HG02973 (cell line): ENCODE measurements at regions not wholly inside any gene's neighbourhood (a gene's known extent, or its start where the extent isn't known, plus 50 kb on each side); places are given as distances from the start of the nearest gene placed in this dataset.

Experiments used
- ATAC-seq: cut with Tn5 transposase; IDR thresholded peaks from one replicate; pipeline ENCODE4 v1.9.1; 2021; ENCODE audit warnings: moderate library complexity; ENCODE audit not compliant: unreplicated experiment

GRCh38 chr22:48602805-48603518 lies 1224.7 kb downstream of the BRD1 start:
- ATAC-seq: no peak

DNA sequence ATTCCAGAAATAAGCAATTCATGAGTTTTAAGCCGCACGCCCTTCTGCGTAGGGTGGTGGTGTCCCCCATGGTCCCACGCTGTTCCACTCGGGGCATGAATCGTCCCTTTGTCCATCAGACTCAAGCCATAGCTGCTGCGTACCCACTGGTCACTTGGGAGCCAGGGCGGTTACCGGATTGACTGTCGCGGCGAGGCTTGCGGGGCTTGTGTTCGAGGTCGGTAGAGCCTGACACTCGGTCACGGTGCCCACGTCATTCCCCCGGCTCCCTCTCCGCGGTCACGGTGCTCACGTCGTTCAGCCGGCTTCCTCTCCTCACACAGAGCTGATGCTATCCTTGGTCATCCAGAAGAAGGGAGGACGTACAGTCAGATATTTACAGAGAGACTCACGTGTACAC lies 1227.0 kb downstream of the BRD1 start:
- no peak for ATAC-seq

- ATAC-seq: no peak
Measured at GRCh38 chr22:48600171-48600570, 1227.5 kb downstream of the BRD1 start.

DNA sequence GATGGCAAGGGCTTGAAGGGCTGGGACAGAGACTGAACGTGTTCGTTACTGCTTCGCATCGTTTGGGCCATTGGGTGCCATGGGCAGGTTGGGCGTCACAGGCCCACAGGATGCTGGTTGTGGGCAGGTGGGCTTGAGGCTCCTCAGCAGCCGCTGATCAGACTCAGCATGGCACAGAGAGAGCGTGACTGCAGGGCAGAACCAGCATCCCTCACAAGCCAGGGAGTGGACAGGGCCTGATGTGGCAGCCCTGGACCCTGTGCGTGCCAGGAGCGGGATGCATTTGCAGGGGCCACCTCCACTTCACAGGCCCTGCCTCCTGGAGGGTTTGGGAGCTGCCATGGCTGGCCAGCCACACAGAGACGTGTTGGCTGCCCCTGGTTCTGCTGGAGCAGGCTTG lies 1228.3 kb downstream of the BRD1 start:
- no peak for ATAC-seq

DNA sequence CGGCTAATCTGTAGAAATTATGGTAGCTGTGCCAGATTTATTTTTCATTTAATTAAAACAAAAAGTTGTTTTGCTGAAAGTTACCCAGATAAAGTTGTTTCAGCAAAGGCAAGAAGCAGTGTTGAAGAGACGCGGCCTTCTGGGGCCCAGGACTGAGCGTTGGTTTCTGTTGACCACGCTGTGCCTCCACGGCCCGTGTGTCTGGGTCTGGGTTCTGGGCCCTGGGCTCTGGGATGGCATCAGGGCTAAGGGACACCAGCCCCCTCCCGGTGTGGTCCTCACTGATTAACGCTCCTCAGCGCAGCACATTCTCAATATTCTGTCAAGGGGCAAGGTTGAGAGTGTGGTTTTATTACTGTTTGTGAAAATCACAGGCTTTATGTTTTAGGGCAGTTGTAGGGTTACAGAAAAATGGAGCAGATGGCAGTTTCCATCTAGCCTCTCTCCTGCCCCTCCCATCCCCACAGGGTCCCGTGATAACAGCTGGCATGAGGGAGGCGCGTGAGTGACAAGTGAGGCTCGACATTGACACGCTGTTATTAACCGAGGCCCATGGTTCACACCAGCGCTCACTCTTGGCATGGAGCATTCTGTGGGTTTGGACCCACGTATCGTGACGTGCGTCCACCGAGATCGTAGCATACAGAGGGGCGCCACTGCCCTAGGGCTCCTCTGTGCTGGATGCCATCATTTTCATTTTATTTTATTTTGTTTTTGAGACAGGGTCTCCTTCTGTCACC lies 1231.4 kb downstream of the BRD1 start:
- no peak for ATAC-seq

- no peak for ATAC-seq
Measured at GRCh38 chr22:48595511-48595905, 1232.2 kb downstream of the BRD1 start.

DNA sequence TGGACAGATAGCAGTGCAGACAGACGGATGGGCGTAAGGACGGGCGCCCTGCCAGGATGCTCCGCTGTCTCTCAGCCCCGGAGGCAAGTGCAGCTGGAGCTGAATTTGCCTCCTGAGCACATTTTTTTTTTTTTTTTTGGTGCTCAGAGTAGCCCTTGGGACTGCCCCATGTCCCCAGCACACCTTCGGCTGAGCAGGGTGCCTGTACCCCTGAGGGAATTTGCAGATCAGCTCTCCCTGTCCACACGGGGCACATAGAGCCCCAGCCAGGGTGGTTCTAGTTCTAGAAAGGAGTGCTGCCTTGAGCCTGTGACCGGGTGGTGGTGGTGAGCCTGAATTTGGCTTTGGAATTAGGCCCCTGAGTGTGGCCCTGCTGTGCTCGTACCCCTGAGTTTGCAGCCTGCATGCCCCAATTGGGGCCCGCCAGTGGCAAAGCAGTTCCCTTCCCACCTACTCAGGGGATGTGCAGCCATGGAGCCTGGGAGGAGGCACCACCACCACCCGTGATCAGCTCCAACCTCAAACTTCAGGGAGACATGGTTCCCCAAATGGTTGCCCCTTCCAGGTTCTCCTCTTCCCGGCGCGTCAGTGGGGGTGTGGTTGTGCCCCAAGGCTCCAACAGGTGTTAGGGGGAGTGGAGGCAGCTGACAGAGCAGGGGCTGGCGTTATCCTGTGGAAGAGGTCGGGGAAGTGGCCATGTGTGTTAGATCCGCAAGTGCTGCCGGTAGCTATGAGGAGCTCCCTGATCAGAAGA lies 1232.7 kb downstream of the BRD1 start:
- ATAC-seq: no peak

DNA sequence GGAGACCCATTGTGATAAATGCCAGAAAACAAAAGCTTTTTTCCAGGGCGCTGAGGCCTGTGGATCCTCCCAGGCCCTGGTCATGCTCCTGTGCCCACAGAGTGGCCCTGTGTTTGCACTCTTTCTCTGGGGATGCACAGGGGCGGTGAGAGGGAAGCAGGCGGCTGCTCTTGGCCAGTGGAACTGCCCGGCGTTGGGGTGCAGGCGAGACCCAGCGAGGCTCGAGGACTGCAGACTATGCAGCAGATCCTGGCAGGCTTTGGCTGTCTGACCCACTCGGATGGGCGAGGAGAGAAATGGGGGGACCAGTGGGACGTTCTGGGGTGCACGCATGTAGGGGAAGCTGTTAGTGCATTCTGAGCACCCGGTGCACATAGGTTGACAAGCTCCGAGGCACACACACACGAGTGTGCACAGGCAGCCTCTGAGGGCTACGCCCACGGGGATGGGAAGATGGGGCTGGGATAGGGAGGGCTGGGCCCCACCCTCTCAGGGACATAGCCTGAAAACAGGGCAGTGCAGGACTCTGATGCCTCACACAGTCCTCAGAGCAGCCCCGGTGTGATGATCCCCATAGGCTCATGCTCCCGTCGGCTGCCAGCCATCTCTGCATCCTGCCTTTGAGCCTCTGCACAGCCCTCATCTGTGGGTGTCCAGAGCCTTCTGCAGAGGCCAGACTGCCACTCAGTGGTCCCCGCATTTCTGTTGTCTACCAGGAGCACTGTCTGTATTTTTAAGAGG lies 1233.5 kb downstream of the BRD1 start:
- ATAC-seq: no peak

DNA sequence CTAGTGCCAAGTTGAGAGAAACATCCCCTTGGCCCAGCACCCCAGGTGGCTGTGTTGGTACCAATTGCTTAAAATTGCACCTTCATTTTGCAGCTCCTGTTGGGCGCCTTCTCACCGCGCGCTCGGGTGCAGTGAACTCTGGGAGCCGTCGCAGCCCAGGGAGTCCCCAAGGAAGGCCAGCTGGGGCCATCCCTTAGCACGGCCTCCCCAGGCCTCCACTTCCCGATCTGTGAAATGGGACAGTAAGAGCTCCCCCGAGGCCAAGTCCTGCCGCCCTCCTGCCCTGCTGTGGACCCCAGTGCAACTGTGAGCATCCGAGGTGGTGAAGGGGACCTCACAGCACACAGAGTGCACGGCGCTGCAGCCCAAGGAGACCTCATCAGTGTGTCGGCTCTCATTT lies 1234.1 kb downstream of the BRD1 start:
- ATAC-seq: no peak

DNA sequence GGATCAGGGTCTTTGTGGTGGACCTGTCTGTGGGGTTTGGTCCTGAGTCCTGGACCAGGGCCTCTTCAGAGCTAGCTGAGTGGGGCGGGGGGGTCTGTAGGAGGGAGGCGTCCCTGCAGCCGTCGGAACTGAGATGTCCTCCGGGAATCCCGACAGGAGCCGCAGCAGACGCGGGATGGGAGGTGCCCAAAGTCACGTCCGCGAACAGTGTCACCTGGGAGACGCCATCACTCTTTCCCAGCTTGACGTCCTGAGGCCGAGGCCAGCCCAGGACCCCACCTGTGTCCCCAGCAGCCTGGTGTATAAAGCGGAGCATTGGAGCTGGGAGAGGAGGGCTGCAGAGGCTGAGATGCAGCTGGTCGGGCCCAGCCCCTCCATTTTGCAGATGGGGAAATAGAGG lies 1234.7 kb downstream of the BRD1 start:
- ATAC-seq: no peak

DNA sequence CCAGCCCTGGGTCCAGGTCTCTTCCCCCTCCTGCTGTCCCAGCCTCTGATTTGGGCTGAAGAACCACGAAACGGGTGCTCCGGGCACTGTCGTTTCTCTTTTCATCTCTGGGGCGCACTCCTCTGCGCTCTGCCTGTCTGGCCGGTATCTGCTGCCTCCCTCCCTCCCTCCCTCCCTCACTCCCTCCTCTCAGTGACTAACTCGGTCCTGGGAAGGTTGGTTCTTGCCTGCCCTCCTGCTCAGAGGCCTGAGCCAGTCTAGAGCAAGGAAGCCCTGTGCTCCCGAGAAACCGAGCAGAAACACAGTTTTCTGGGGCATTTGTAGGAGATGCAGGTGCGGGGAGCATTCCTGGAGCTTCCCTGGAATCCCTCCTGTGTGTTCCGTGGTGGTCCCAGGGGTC lies 1235.2 kb downstream of the BRD1 start:
- no peak for ATAC-seq

GRCh38 chr22:48592066-48592345 lies 1235.7 kb downstream of the BRD1 start:
- ATAC-seq: no peak

DNA sequence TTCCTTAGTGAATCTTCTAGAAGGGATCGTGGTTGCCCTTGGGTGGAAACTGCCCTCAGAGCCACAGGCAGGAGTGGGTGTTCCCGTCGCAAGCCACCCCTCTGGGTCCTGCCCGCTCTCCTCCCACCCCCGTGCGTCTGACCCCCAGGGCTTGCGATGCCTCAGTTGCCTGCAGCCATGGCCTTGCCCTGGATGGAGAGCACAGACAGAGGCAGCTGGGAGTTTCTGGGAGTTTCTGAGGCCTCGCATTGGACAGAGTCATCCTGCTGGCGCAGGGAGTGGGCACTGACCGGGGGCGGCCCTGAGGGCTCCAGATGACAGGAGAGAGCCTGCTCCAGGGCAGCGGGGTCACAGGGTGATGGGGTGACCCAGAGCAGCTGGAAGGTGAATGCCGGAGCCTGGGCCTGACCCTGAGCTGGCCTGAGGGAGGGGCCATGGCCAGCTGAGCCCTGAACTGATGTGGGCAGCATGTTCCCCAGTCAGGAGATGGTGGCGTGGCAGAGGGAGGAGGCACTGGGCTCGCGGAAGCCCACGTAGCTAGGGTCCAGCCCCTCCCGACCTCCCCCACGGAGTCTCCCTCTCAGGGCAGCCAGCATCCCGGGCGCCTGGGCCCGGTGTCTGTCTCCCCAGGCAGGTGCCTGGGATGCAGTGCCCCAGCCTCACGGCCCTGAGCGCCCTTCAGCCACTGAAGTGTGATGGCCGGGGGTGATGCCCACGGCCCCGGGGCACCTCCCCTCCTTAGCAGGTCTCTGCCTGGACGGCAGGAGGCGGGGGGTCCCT lies 1236.2 kb downstream of the BRD1 start:
- no peak for ATAC-seq

GRCh38 chr22:48589901-48590300 lies 1237.8 kb downstream of the BRD1 start:
- ATAC-seq: no peak

DNA sequence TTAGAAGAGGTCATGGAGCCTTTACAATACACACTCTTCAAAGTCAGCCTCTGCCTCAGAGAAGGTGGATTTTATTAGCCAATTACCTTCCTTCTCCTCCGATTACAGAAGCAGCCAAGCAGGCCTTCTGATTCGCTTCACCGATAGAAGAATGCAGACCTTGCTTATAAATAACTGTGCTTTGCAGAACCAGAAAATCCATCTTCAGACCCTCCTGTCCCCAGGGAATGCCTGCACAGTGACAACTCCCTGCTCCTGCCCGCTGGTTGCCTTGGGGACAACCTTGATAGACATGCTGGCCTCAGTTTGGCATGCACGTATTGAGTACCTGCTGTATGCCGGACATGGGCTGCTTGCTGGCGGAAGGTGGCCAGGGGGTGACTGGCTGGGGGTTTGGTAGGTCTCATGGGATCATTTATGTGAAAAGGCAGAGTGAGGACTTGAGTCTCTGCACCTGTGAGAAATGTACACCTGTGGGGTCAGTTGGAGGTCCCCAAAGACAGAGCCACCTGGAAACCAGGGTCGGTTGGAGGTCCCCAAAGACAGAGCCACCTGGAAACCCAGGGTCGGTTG lies 1238.7 kb downstream of the BRD1 start:
- ATAC-seq: no peak

GRCh38 chr22:48588151-48588877 lies 1239.4 kb downstream of the BRD1 start:
- ATAC-seq: no peak

GRCh38 chr22:48587236-48587865 lies 1240.3 kb downstream of the BRD1 start:
- ATAC-seq: no peak

- no peak for ATAC-seq
Measured at GRCh38 chr22:48586799-48587185, 1240.9 kb downstream of the BRD1 start.
